K562 (cell line): ENCODE measurements at regions not wholly inside any gene's neighbourhood (a gene's known extent, or its start where the extent isn't known, plus 50 kb on each side); places are given as distances from the start of the nearest gene placed in this dataset.

Experiments used
- CAMTA2 ChIP-seq: fragments of 250-450 bp; sonication (Bioruptor Pico); conservative IDR thresholded peaks from 2 replicates; pipeline ENCODE4 v1.5.1; 2022
- CEBPB ChIP-seq: fragments of 450-650 bp; IDR thresholded peaks from 2 replicates; pipeline ENCODE4 v1.6.1; 2016; ENCODE audit warnings: missing genetic modification characterization, missing compliant biosample characterization
- DEAF1 ChIP-seq: fragments of 450-650 bp; formaldehyde crosslinking; IDR thresholded peaks from 2 replicates; pipeline ENCODE4 v1.4.0; 2020; ENCODE audit warnings: mild to moderate bottlenecking, moderate library complexity
- FOXK2 ChIP-seq, 2 experiments: fragments of 450-650 bp; IDR thresholded peaks in 1 of 2; conservative IDR thresholded peaks in 1 of 2; 2 replicates each; pipeline ENCODE4 v1.6.1; 2016; ENCODE audit warnings: low read depth in 2 of 2, mild to moderate bottlenecking in 1 of 2
- HEY1 ChIP-seq: fragments of 250-450 bp; sonication (Bioruptor Pico); IDR thresholded peaks from 2 replicates; pipeline ENCODE4 v1.5.0; 2020; ENCODE audit warnings: mild to moderate bottlenecking, moderate library complexity, borderline replicate concordance
- KAT8 ChIP-seq: fragments of 450-650 bp; IDR thresholded peaks from 2 replicates; pipeline ENCODE4 v1.6.1; 2016; ENCODE audit warnings: low read depth, mild to moderate bottlenecking
- KLF16 ChIP-seq: IDR thresholded peaks from 2 replicates; pipeline ENCODE4 v1.6.1; 2016; ENCODE audit warnings: antibody characterized with exemption
- MAFF ChIP-seq: IDR thresholded peaks from 2 replicates; pipeline ENCODE4 v1.6.1; 2012; ENCODE audit warnings: low read length, improper control_type of control experiment
- MYC ChIP-seq, 2 experiments: fragments of 250-450 bp in 1 of 2; sonication (Bioruptor Pico) in 1 of 2; IDR thresholded peaks; 2 replicates each; pipeline versions ENCODE4 v1.5.1 to v1.6.1; 2012 to 2021; ENCODE audit warnings: low read depth in 2 of 2, borderline replicate concordance in 1 of 2, improper control_type of control experiment in 1 of 2, low read length in 1 of 2, mild to moderate bottlenecking in 1 of 2, moderate library complexity in 1 of 2
- NCOA1 ChIP-seq: fragments of 450-650 bp; IDR thresholded peaks from 2 replicates; pipeline ENCODE4 v1.6.1; 2016; ENCODE audit warnings: low read depth
- NEUROD1 ChIP-seq: fragments of 150-350 bp; IDR thresholded peaks from 2 replicates; pipeline ENCODE4 v1.6.1; 2014; ENCODE audit warnings: borderline replicate concordance, low read length, low read depth; ENCODE audit not compliant: partially characterized antibody
- PKNOX1 ChIP-seq: fragments of 450-650 bp; IDR thresholded peaks from 2 replicates; pipeline ENCODE4 v1.6.1; 2016
- RAD21 ChIP-seq, 2 experiments: fragments of 250-450 bp in 1 of 2; fragments of 450-650 bp in 1 of 2; sonication (Bioruptor Pico) in 1 of 2; formaldehyde crosslinking in 1 of 2; IDR thresholded peaks in 1 of 2; conservative IDR thresholded peaks in 1 of 2; 2 replicates each; pipeline versions ENCODE4 v1.4.0 to v1.8.0; 2020 to 2022; ENCODE audit warnings: mild to moderate bottlenecking in 2 of 2, moderate library complexity in 1 of 2
- SMARCA5 ChIP-seq: fragments of 450-650 bp; IDR thresholded peaks from 2 replicates; pipeline ENCODE4 v1.6.1; 2016
- STAT5A ChIP-seq: IDR thresholded peaks from 2 replicates; pipeline ENCODE4 v1.6.1; 2012; ENCODE audit warnings: low read length, inconsistent platforms, borderline replicate concordance
- STAT6 ChIP-seq: sonication (generic); formaldehyde crosslinking; IDR thresholded peaks from 2 replicates; pipeline ENCODE4 v1.8.1; 2023; ENCODE audit warnings: mild to moderate bottlenecking, missing genetic modification reagents
- TAF15 ChIP-seq: fragments of 200-400 bp; formaldehyde crosslinking; IDR thresholded peaks from 2 replicates; pipeline ENCODE4 v1.6.1; 2017; ENCODE audit warnings: mild to moderate bottlenecking, low read depth, low read length, moderate library complexity
- ZC3H8 ChIP-seq: fragments of 450-650 bp; IDR thresholded peaks from 2 replicates; pipeline ENCODE4 v1.6.1; 2017
- ZNF197 ChIP-seq: fragments of 200-800 bp; sonication (Bioruptor generic); IDR thresholded peaks from 2 replicates; pipeline ENCODE4 v1.6.1; 2016; ENCODE audit warnings: low read depth, missing genetic modification characterization, missing compliant biosample characterization
- ZNF780A ChIP-seq: fragments of 250-450 bp; sonication (Bioruptor Pico); IDR thresholded peaks from 2 replicates; pipeline ENCODE4 v1.5.0; 2021; ENCODE audit warnings: mild to moderate bottlenecking

- TF ChIP-seq DEAF1 (CRISPR knock-in tag) (peak; percentile 81), SMARCA5 (no peak), STAT5A (peak; percentile 39; the same call in 1 of the 2 replicates), CEBPB (tag) (peak; percentile 78), CAMTA2 (no peak), FOXK2 (conservative IDR thresholded peaks at IDR 0.05 in 1 of 2, IDR thresholded peaks at IDR 0.05 in 1 of 2; ENCODE audit: low read depth in 2 of 2) (no peak), RAD21 (CRISPR knock-in tag; conservative IDR thresholded peaks at IDR 0.05 in 1 of 2, IDR thresholded peaks at IDR 0.05 in 1 of 2) (peak; percentile 70 to 85), MAFF (no peak), TAF15 (no peak), HEY1 (CRISPR knock-in tag) (no peak), ZNF780A (CRISPR knock-in tag) (no peak), NCOA1 (no peak), NEUROD1 (no peak), MYC (IDR thresholded peaks at IDR 0.05; ENCODE audit: low read depth, low read length) (no peak), MYC (CRISPR knock-in tag; IDR thresholded peaks at IDR 0.05; ENCODE audit: borderline replicate concordance, low read depth) (no peak), PKNOX1 (no peak), KLF16 (0 out of 2 replicates have a peak, but pooled peaks have one; percentile 5), ZC3H8 (no peak), STAT6 (CRISPR knock-in tag) (no peak), ZNF197 (CRISPR knock-in tag) (no peak), KAT8 (no peak)
These were observed 194.2 kb upstream of the PKDCC start (continued) for GRCh38 chr2:41853427-41854191.
